Tibial nerve (tissue), 4 donors: ENCODE measurements at regions not wholly inside any gene's neighbourhood (a gene's known extent, or its start where the extent isn't known, plus 50 kb on each side); places are given as distances from the start of the nearest gene placed in this dataset.
"Not testable (repeated sequence)": the region's sequence is repeated elsewhere in the genome, so short reads cannot be mapped to it uniquely, and the experiment has no call there.

Experiments used
- DNase-seq, 2 donors: peaks; one replicate each; pipeline ENCODE4 v3.0.0-alpha.2; 2019; ENCODE audit warnings: low spot score in 2 of 2
- H3K27ac ChIP-seq, 4 donors: fragments of 200-600 bp; sonication (generic) in 3 of 4; one replicate each; pipeline ENCODE4 v1.5.1; 2017 to 2019; ENCODE audit warnings: mild to moderate bottlenecking in 1 of 4
- H3K27me3 ChIP-seq, 2 donors: fragments of 200-600 bp; sonication (generic) in 1 of 2; one replicate each; pipeline versions ENCODE4 v1.5.1 to v1.6.0; 2017 to 2019
- H3K36me3 ChIP-seq, 3 donors: fragments of 200-600 bp; sonication (generic); one replicate each; pipeline ENCODE4 v1.5.1; 2018 to 2019
- H3K4me1 ChIP-seq, 4 donors: fragments of 200-600 bp; sonication (generic) in 3 of 4; one replicate each; pipeline ENCODE4 v1.5.1; 2017 to 2019
- H3K4me3 ChIP-seq, 4 donors: fragments of 200-600 bp; sonication (generic) in 3 of 4; one replicate each; pipeline ENCODE4 v1.5.1; 2017 to 2019; ENCODE audit warnings: mild to moderate bottlenecking in 1 of 4, moderate library complexity in 1 of 4
- H3K9me3 ChIP-seq, 4 donors: fragments of 200-600 bp; sonication (generic) in 3 of 4; one replicate each; pipeline ENCODE4 v1.5.1; 2017 to 2019
- CTCF ChIP-seq, 5 experiments: fragments of 200-600 bp in 3 of 5; fragments of 450-650 bp in 2 of 5; sonication (generic) in 3 of 5; IDR thresholded peaks; one replicate each; pipeline ENCODE4 v1.5.1; 2016 to 2019; ENCODE audit warnings: antibody characterized with exemption in 5 of 5, mild to moderate bottlenecking in 3 of 5, moderate library complexity in 2 of 5
- EP300 ChIP-seq, 2 donors: sonication (generic); formaldehyde crosslinking; IDR thresholded peaks; one replicate each; pipeline ENCODE4 v1.6.1; 2017; ENCODE audit warnings: antibody characterized with exemption in 2 of 2, mild to moderate bottlenecking in 1 of 2
- POLR2A ChIP-seq, 2 donors: fragments of 450-650 bp; IDR thresholded peaks; one replicate each; pipeline ENCODE4 v1.6.1; 2017; ENCODE audit warnings: antibody characterized with exemption in 2 of 2, mild to moderate bottlenecking in 2 of 2, moderate library complexity in 2 of 2
- WGBS, 2 donors: methylation state at CpG; one replicate each; pipeline ENCODE4 v1.1.5; 2018; 5-methylcytosine and 5-hydroxymethylcytosine counted together

- WGBS, 2 donors, result 31 to 64% methylated on average over 3 of the region's 3 CpGs
Observed at GRCh38 chr6:68196645-68197044, 438.4 kb upstream of the ADGRB3 start.

GRCh38 chr6:68195753-68196152 lies 439.3 kb upstream of the ADGRB3 start:
- peaks cover 0 to 10% (median 2%) of the 10 kb centered on the region in 4 donors for H3K9me3 ChIP-seq
- not testable (repeated sequence) for DNase-seq, H3K4me1 ChIP-seq, H3K27ac ChIP-seq, H3K4me3 ChIP-seq, H3K27me3 ChIP-seq, H3K36me3 ChIP-seq
- WGBS, 2 donors, result 90 to 93% methylated on average over 2 of the region's 2 CpGs

More at GRCh38 chr6:68196645-68197044, 438.4 kb upstream of the ADGRB3 start:
- Histone ChIP-seq H3K36me3 (no peaks in the 10 kb centered on the region), H3K9me3 (peaks cover 0 to 15% (median 4%) of the 10 kb centered on the region in 4 donors), H3K4me3 (no peak overlapping the region), H3K27me3 (no peaks in the 10 kb centered on the region), H3K4me1 (no peaks in the 10 kb centered on the region), H3K27ac (no peak overlapping the region)
- DNase-seq, result no peak
- TF ChIP-seq CTCF (IDR thresholded peaks at IDR 0.05), result no peak
- no peak for TF ChIP-seq EP300 (IDR thresholded peaks at IDR 0.05)
- no peak for TF ChIP-seq POLR2A (IDR thresholded peaks at IDR 0.05)

- 74 to 87% methylated on average over 7 of the region's 7 CpGs for WGBS, 2 donors
- peaks cover 0 to 10% (median 0%) of the 10 kb centered on the region in 4 donors for H3K9me3 ChIP-seq
- H3K36me3 ChIP-seq, result no peaks in the 10 kb centered on the region
- H3K4me1 ChIP-seq, result no peaks in the 10 kb centered on the region
- no peak for DNase-seq
- H3K27ac ChIP-seq, result no peak overlapping the region
- no peak overlapping the region for H3K4me3 ChIP-seq
- no peak for TF ChIP-seq POLR2A (IDR thresholded peaks at IDR 0.05)
- no peak for TF ChIP-seq EP300 (IDR thresholded peaks at IDR 0.05)
- TF ChIP-seq CTCF (IDR thresholded peaks at IDR 0.05), result no peak
- no peaks in the 10 kb centered on the region for H3K27me3 ChIP-seq
Observed at GRCh38 chr6:68194846-68195478, 440.1 kb upstream of the ADGRB3 start.

GRCh38 chr6:68192988-68193387 lies 442.1 kb upstream of the ADGRB3 start:
- 68 to 87% methylated on average over 1 of the region's 1 CpG for WGBS, 2 donors
- no peaks in the 10 kb centered on the region for H3K27me3 ChIP-seq
- no peak for DNase-seq
- H3K9me3 ChIP-seq, result peaks cover 0 to 10% (median 0%) of the 10 kb centered on the region in 4 donors
- H3K4me1 ChIP-seq, result no peaks in the 10 kb centered on the region
- no peak overlapping the region for H3K4me3 ChIP-seq
- no peak overlapping the region for H3K27ac ChIP-seq
- no peak for TF ChIP-seq CTCF (IDR thresholded peaks at IDR 0.05)
- TF ChIP-seq EP300 (IDR thresholded peaks at IDR 0.05), result no peak
- TF ChIP-seq POLR2A (IDR thresholded peaks at IDR 0.05), result no peak
- H3K36me3 ChIP-seq, result no peaks in the 10 kb centered on the region

GRCh38 chr6:68189217-68189815 lies 445.8 kb upstream of the ADGRB3 start:
- Histone ChIP-seq H3K27ac (no peak overlapping the region), H3K4me1 (no peaks in the 10 kb centered on the region), H3K9me3 (peaks cover 0 to 1% (median 0%) of the 10 kb centered on the region in 4 donors), H3K4me3 (no peak overlapping the region), H3K27me3 (no peaks in the 10 kb centered on the region), H3K36me3 (no peaks in the 10 kb centered on the region)
- no peak for TF ChIP-seq EP300 (IDR thresholded peaks at IDR 0.05)
- no peak for TF ChIP-seq POLR2A (IDR thresholded peaks at IDR 0.05)
- TF ChIP-seq CTCF (IDR thresholded peaks at IDR 0.05), result no peak
- DNase-seq, result no peak
- WGBS, 2 donors, result 69 to 74% methylated on average over 3 of the region's 3 CpGs
